ENCODE measurements at regions not wholly inside any gene's neighbourhood (a gene's known extent, or its start where the extent isn't known, plus 50 kb on each side); places are given as distances from the start of the nearest gene placed in this dataset.
"Not testable (repeated sequence)": the region's sequence is repeated elsewhere in the genome, so short reads cannot be mapped to it uniquely, and the experiment has no call there.

GRCh38 chr10:4154191-4154715, 369.2 kb upstream of the KLF6 start:
- no peak for DNase-seq (ENCODE audit: low read depth)

DNA sequence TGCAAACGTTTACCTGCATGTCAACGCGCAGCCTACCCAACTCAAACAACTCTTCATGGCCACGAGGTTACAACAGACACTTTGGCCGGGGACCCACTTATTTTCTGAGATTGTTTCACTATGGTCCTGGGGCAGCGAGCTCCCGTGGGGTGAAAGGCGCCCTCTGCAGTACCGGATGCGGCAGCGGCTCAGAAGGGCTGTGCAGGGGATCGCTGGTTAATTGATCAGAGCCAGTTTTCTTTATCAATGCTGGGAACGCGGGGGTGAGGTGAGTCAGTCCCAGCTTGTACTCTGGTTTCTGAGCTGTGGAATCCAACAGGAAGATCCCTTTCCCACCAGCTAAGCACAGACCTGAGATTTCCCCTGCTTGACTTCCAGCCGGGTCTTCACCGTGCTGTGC, 366.5 kb upstream of the KLF6 start:
- no peak for DNase-seq (ENCODE audit: low read depth)

GRCh38 chr10:4150676-4151075, 365.7 kb upstream of the KLF6 start:
- DNase-seq (ENCODE audit: low read depth) = no peak

- not testable (repeated sequence) for DNase-seq (ENCODE audit: low read depth)
Measured at GRCh38 chr10:4149460-4149859, 364.5 kb upstream of the KLF6 start.

DNA sequence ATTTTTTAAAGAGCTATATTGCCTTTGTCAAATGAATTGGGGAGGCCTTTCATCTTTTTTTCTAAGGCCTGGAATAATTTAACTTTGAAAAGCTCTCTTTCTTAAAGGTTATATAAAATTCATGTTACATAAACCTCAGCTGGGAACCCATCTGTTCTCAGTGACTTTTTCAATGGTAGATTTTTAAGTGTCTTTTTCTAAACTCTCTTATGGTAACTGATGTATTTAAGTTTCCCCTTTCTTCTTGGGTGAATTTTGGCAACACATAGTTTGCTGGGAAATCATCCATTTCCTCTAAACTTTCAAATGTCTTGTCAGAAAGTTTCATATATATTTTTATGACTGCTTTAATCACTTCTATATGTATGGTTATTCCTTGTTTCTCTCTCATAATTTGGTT, 362.2 kb upstream of the KLF6 start:
- DNase-seq (ENCODE audit: low read depth) = no peak

GRCh38 chr10:4144817-4145216, 359.8 kb upstream of the KLF6 start:
- no peak for DNase-seq (ENCODE audit: low read depth)

- DNase-seq (ENCODE audit: low read depth) = no peak
Measured at GRCh38 chr10:4141471-4141870, 356.5 kb upstream of the KLF6 start.

GRCh38 chr10:4138146-4138721, 353.2 kb upstream of the KLF6 start:
- no peak for DNase-seq (ENCODE audit: low read depth)

DNA sequence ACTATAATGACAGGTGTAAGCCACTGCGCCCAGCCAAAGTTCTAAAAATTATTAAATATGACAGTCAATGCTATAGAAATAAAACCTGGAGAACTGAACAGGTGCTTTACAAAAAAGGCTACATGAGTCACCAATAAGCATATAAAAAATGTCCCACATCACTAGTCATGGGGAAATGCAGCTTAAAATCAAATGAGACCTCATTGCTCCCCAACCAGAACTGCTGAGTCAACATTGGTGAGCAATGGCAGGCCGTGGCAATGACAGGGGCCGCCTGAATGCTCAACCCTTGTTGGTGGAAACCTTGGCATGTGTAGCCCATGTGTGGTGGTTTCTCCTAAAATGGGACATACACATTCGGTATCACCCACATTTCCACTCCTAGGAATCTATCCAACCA, 352.3 kb upstream of the KLF6 start:
- no peak for DNase-seq (ENCODE audit: low read depth)

DNA sequence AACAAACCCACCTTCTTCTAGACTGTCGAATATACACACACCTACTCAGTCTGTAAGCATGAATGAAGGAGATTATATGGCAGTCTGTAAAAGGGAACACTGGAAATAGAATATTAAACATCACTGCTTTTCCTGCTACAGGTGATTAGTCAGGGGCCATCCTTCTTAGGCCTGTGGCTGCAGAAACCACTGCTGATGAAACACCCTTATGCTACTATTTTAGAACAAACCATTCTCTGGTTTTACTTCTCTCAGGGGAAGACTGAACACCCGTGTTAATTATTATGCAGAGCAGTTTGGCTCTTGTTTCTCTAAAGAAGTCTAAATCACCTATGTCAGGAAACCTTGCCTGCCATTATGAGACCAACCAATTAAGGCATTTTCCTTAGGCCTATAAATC, 351.1 kb upstream of the KLF6 start:
- DNase-seq (ENCODE audit: low read depth) = no peak

- DNase-seq (ENCODE audit: low read depth) = no peak
Measured at GRCh38 chr10:4132216-4132556, 347.2 kb upstream of the KLF6 start.

DNA sequence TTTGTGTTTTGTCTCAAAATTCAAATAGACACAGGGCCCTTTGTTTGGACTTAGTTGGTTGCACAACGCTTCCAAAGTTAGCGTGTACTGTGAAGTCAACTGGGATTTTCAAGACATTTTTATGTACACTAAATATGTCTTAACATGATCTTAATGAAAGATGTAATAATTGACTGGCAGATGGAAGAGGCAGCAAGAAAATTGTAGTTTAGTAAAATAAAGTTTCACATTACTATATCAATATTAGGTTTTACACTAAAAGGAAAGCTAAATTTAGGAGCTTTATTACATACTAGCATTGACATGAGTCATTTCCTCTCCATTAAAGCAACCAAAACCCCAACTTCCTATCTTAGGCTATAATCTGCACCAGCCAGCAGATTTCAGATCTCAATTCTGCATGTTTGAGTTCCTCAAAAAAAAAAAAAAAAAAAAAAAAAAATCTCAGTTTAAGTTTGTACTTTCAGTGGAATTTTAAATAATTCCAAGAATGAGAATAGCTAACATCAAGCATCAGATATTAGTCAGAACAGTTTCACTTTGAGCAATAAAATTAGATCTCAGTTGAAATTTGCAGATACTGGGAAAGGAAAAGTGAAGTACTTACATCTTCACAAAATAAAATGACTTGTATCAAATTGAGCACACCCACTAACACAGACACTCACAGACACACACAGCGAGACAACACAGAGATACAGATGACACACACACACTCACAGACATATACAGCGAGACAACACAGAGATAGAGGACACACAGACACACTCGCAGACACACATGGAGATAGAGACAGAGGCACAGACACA, 346.6 kb upstream of the KLF6 start:
- DNase-seq (ENCODE audit: low read depth) = peak; percentile 71

DNA sequence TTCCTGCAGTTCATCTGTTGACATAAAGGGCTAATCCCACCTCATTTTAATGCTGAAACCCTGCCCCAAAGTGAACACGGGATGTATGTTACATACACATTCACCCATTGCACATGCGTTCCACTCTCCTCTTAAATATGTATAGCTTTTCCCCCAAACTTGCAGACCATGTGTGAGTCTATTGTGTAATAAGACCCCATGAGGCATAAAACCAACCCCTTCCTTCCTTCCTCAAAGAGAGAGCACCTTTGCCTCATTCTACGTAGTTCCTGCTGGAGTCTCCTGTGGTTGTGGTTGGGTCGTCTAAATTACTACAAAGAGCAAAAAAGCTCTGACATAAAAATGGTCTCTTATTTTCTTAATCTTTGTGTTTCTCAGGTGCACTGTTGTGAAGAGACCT, 345.7 kb upstream of the KLF6 start:
- no peak for DNase-seq (ENCODE audit: low read depth)

DNA sequence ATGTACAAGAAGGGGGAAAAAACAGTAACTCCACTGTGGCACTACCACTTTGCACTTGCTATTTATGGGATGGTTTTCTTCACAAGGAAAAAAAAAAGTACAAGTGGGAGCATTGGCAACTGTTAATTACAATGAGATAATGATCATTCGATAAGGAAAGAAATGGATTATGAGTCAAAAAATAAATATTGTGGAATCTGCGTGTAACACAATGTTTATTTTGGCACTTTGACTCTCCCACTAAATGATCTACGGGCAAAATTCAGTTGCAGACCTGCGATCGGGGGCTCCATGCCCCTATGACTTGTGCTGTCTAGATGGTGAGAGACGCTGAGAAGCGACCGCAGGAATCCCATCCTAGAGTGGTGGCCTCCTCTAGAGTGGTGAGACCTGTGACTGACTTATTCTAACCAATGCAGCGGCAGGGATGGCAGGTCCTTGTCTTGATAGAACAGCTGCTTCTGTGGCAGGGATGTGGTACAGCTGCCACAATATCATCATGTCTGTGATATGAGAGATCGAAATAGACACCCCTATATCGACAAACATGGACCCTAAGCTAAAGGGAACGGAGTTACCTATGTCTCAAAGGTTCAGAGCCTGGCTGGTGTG, 345.0 kb upstream of the KLF6 start:
- no peak for DNase-seq (ENCODE audit: low read depth)

DNA sequence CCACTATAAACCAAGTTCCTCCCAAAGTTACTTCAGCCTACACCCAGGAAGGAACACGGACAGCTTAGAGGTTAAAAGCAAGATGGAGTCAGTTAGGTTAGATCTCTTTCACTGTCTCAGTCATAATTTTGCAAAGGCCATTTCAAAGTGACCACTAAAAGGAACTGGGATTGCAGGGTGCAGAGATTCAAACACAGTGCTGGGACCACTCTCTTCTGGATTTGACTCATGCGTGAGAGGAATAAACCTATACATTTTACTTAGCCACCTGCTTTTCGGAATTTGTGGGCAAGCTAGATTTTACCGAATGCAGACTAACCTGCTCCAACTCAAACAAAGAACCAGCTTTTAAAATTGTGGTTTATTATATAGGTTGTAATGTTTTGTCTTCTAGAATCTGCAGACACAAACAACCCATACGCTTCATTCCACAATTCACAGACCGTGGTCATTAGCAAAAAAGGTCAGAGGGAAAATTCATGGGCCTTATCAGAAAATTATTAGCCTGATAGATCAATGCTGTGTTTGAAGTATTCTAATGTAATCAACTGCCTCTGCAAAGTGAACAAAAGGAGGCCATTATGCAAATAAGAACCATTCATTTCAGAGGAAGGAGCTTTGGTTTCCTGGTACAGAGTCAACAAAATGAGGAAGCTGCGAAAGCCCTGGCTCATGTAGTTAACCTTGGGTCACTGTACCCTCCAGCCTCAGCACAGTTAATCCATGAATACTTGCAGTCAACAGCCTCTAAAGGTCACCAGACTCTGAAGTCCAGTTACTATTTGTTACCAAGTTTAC, 342.7 kb upstream of the KLF6 start:
- no peak for DNase-seq (ENCODE audit: low read depth)

GRCh38 chr10:4125776-4126175, 340.8 kb upstream of the KLF6 start:
- DNase-seq (ENCODE audit: low read depth) = peak; percentile 20

DNA sequence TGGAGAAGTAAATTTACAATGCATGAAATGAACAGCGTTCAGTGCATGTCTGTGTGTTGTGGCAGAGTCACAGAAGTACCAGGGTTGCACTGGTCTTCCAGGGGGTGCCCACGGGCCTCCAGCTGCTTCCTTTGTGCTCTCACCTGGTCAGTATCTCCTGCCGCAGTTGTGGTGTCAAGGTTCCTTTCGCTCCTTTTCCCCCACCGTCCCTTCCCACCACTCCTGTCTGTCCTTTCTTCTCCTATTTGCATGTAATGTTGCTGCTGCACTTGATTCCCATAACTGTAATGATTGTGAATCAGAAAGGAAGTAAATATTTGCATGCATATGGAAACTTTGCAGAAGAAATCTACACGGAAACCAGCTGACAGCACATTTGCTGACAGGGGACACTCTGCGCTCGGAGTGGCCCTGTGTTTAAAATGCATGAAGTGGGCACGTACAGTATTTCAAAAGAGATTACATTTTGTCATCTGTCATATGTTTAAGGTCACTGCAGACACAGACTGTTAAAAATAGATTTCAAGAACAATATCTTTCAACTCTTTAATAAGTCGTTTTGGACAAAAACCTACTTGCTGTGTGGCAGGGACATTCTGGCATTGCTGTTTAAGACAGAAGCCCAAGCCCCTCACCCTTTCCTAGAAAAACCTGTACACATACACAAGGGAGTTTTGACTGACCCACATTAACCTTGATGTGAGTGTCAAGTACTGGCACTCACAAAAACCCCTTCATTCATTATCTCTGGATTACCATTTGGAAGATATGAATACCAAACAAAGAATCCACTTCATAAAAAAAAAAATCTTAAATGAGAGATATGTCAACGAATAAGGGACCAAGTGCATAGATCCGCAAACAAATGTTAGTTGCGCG, 336.7 kb upstream of the KLF6 start:
- no peak for DNase-seq (ENCODE audit: low read depth)

DNA sequence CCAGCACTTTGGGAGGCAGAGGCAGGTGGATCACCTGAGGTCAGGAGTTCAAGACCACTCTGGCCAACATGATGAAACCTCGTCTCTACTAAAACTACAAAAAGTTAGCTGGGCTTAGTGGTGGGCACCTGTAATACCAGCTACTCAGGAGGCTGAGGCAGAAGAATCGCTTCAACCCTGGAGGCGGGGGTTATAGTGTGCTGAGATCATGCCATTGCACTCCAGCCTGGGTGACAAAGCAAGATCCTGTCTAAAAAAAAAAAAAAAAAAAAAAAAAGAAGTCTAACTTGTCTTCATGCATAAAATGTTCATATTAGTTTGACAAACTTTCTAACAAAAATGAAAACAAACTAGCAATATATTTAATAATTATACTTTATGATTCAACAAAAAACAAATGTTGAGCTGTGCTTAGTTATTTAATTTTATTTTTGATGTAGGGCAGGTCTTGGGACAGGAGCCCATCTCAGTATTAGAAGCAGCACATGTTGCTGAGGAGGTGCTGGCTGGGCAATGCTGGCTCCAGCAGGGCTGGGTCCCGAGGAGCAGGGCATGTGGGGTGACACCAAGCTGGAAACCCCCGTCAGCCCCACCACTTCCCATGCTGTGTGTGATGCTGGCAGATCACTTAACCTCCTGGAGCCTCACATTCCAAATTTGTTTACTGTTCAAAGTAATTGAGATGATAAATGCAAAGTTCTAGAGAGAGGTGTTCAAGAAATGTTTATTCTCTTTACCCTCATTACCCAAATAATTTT, 335.3 kb upstream of the KLF6 start:
- no peak for DNase-seq (ENCODE audit: low read depth)

GRCh38 chr10:4119107-4119506, 334.1 kb upstream of the KLF6 start:
- no peak for DNase-seq (ENCODE audit: low read depth)

GRCh38 chr10:4117604-4118003, 332.6 kb upstream of the KLF6 start:
- DNase-seq (ENCODE audit: low read depth) = no peak

- no peak for DNase-seq (ENCODE audit: low read depth)
Measured at GRCh38 chr10:4111643-4112042, 326.6 kb upstream of the KLF6 start.

Measured in GM04504 (cell line).